ENCODE measurements at regions not wholly inside any gene's neighbourhood (a gene's known extent, or its start where the extent isn't known, plus 50 kb on each side); places are given as distances from the start of the nearest gene placed in this dataset.
A peak's percentile ranks its signal among the peaks of the same experiment; 100 is the strongest.

DNA sequence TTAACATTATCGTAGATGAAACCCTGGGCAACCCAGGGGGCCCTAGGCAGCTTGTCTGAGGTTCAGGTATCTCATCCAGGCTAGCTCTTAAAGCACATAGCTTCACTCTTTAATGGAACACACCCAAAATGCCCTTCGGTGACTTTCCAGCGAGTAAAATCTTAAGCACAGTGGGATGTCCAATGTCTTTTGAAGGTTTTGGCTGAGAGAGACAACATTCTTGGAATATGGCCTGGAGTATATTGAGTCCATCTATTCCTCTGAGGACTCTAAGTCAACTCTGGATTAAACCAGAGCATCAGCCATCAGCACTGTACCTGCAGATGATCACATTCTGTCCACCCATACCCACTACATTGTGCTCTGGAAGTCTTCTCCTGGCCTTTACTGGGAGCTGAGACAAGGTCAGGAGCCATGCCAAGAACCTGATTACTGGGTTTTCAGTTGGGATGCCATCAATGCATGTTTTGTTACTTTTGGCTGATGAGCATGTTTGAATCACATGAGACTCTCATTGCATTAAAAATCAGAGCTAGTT is 63.4 kb upstream of the CDH11 start:
- intact Hi-C loops (cut with DNase I), result no loop called here
- DNase-seq (ENCODE audit: missing footprints) (no peak), ATAC-seq (no peak)

DNA sequence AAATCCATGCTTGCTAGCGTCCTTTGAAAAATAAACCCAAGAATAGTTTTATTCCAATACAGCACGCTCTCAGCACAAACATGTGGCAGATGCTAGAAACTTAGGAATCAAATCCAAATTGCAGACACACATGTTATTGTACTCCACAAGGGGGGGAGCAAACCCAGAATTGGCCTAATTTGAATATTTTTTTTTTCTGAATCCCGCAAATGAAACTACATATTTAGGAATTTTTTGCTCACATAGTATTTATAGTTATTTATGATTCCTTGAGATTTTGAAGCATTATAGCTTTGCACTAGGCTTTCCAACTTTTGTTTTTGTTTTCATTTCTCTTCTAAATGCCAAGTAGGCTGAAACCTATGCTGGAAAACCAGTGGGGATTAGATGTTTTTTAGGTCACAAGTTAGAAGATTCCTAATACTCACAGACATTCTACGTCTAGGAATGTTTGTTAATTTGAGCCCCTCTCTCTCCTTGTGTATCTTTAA is 59.3 kb upstream of the CDH11 start:
- intact Hi-C loops (cut with DNase I), result no loop called here
- no peak for DNase-seq (ENCODE audit: missing footprints)
- peak; percentile 27 for ATAC-seq

DNA sequence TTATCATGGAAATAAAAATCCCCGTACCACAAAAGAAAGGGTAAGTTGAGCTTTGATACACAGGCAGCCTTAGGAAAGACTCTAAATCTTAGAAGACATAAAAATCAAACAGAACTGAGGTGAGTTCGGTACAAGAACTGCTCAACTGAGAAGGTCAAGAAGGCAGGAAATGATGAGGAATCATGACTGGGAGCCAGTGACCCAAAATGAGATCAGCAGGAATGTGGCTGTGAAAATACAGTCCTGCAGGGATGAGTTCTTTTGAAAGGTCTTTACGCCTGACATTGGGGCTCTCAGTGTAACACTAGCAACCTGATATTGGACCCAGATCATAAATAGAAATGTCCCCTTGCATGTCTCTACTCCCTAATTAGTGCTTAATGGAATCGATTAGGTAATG is 56.3 kb upstream of the CDH11 start:
- ATAC-seq, result no peak
- no peak for DNase-seq (ENCODE audit: missing footprints)
- intact Hi-C loops (cut with DNase I), result no loop called here

DNA sequence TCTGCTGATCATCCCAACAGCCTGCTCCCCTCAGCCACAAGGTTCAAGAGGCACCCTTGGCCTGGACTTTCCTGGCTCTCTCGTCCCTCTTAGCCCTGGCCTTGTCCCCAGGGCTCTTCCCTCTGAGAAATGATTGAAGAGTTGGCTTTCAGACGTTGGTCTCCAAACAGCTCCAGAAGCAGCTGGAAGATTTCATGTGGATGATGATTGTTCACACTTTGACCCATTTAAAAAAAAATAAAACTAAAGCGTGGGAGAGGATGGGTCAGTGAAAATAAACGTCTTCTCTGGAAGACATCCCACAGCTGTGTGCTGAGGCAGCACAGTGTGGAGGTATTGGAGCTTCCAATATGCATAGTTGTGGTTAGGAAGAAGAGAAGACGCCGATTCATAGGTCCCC is 54.7 kb upstream of the CDH11 start:
- intact Hi-C loops (cut with DNase I), result no loop called here
- ATAC-seq (peak; percentile 96), DNase-seq (ENCODE audit: missing footprints) (peak; percentile 71)

- no peak for ATAC-seq
- intact Hi-C loops (cut with DNase I), result no loop called here
- no peak for DNase-seq (ENCODE audit: missing footprints)
Measured at GRCh38 chr16:65172356-65172755, 50.5 kb upstream of the CDH11 start.
